Activated B cell treated with CpG ODN at 0.5 μM for 24 hours (primary cell): ENCODE measurements at regions not wholly inside any gene's neighbourhood (a gene's known extent, or its start where the extent isn't known, plus 50 kb on each side); places are given as distances from the start of the nearest gene placed in this dataset.

Experiments
- ATAC-seq: fragments of 200-7000 bp; cut with Tn5 transposase; one replicate; pipeline ENCODE4 v1.10.0; 2021; ENCODE audit warnings: low read depth, mild to moderate bottlenecking, moderate library complexity
- CTCF ChIA-PET: fragments of 350-600 bp; sonication (Branson Sonifier 250); formaldehyde crosslinking; loops from one replicate; lab custom pipeline; 2021; ENCODE audit warnings: antibody characterized with exemption; lab: Charles Lee
- POLR2A ChIA-PET: fragments of 350-600 bp; sonication (Branson Sonifier 250); formaldehyde crosslinking; loops from one replicate; lab custom pipeline; 2021; ENCODE audit warnings: antibody characterized with exemption; lab: Charles Lee
- DNase-seq: peaks from one replicate; pipeline ENCODE4 v3.0.0; 2022
- H3K27ac Mint-ChIP-seq: one replicate; pipeline ENCODE4 v1.8.0; 2020; ENCODE audit warnings: mixed read lengths
- H3K27me3 Mint-ChIP-seq: one replicate; pipeline ENCODE4 v1.8.0; 2021; ENCODE audit warnings: mixed read lengths
- H3K36me3 Mint-ChIP-seq: one replicate; pipeline ENCODE4 v1.8.0; 2021; ENCODE audit warnings: low read depth, mixed read lengths
- H3K4me1 Mint-ChIP-seq: one replicate; pipeline ENCODE4 v1.8.0; 2021; ENCODE audit warnings: mixed read lengths
- H3K4me3 Mint-ChIP-seq: one replicate; pipeline ENCODE4 v1.8.0; 2020; ENCODE audit warnings: mild to moderate bottlenecking, mixed read lengths
- H3K9me3 Mint-ChIP-seq: one replicate; pipeline ENCODE4 v1.8.0; 2020; ENCODE audit warnings: mixed read lengths
- intact Hi-C: fragments of 100-400 bp; cut with micrococcal nuclease; formaldehyde crosslinking; loops from one replicate; pipeline ENCODE4 v1.15.1; 2024
- TF ChIP-seq, protein P1 (sequence below): fragments of 200-600 bp; IDR thresholded peaks from one replicate; pipeline ENCODE4 v1.8.0; 2022; ENCODE audit warnings: antibody characterized with exemption, mild to moderate bottlenecking

DNA sequence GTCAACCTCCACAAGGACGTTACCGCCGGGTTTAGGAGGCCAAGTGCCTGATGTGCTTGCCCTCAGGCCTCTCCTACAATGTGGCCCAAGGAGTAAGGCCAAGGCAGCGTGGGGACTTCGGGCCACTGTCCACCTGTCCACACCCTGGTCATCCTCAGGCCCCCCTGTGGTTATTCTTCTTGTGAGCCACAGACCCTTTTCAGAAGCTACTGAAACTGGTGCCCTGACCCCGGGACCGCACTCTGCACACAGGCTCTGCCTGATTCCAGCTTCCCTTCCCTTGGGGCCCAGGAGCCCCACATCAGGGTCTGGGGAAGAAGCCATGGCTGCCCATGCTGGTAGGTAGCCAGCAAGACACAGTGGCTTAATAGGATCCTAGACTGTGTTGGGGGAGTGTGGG, 128.8 kb downstream of the OLFM1 start:
- ChIA-PET POLR2A (no interaction called here), CTCF (no interaction called here)
- ATAC-seq (no peak), DNase-seq (no peak)
- Mint-ChIP-seq H3K27ac (no peak overlapping the region), H3K36me3 (no peaks in the 10 kb centered on the region), H3K4me1 (no peaks in the 10 kb centered on the region), H3K9me3 (peaks cover 4% of the 10 kb centered on the region), H3K4me3 (no peak overlapping the region), H3K27me3 (peaks cover 8% of the 10 kb centered on the region)
- TF ChIP-seq, protein P1, sequence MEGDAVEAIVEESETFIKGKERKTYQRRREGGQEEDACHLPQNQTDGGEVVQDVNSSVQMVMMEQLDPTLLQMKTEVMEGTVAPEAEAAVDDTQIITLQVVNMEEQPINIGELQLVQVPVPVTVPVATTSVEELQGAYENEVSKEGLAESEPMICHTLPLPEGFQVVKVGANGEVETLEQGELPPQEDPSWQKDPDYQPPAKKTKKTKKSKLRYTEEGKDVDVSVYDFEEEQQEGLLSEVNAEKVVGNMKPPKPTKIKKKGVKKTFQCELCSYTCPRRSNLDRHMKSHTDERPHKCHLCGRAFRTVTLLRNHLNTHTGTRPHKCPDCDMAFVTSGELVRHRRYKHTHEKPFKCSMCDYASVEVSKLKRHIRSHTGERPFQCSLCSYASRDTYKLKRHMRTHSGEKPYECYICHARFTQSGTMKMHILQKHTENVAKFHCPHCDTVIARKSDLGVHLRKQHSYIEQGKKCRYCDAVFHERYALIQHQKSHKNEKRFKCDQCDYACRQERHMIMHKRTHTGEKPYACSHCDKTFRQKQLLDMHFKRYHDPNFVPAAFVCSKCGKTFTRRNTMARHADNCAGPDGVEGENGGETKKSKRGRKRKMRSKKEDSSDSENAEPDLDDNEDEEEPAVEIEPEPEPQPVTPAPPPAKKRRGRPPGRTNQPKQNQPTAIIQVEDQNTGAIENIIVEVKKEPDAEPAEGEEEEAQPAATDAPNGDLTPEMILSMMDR: no peak
- intact Hi-C loops: no loop called here

DNA sequence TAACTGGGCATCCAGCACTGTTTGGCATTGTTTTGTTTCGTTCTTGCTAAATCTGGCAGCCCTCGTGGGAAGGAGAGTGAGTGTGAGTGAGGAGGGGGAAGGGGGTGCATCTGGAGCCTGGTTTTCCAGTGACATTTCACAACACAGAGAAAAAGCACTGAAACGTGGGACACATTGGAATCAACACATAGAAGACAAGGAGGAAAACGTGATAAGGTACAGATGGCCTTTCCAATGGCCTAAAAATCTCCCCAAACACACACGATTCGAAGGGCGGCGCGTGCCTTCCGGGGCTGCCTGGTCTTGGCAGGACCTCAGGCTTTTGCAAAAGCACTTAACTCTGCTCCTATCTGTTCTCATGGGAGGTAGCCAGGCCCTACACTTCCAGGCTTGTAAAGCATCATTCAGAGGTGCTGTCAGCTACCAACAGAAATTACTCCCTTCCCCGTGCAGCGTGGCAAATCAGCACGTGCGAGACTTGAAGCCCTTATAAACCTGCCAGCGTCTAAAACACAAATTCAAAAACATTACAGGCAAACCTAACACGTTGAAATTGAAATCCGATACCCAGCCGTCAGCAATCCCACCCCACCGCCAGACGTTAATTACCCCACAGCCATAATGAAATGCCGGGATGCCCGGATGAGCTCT, 129.4 kb downstream of the OLFM1 start:
- H3K27ac Mint-ChIP-seq: no peak overlapping the region
- TF ChIP-seq, protein P1: no peak
- ChIA-PET POLR2A (no interaction called here), CTCF (no interaction called here)
- H3K9me3 Mint-ChIP-seq: peaks cover 4% of the 10 kb centered on the region
- ATAC-seq: no peak
- no peak for DNase-seq
- H3K4me3 Mint-ChIP-seq: no peak overlapping the region
- H3K36me3 Mint-ChIP-seq: no peaks in the 10 kb centered on the region
- intact Hi-C loops: no loop called here
- no peaks in the 10 kb centered on the region for H3K4me1 Mint-ChIP-seq
- peaks cover 8% of the 10 kb centered on the region for H3K27me3 Mint-ChIP-seq

DNA sequence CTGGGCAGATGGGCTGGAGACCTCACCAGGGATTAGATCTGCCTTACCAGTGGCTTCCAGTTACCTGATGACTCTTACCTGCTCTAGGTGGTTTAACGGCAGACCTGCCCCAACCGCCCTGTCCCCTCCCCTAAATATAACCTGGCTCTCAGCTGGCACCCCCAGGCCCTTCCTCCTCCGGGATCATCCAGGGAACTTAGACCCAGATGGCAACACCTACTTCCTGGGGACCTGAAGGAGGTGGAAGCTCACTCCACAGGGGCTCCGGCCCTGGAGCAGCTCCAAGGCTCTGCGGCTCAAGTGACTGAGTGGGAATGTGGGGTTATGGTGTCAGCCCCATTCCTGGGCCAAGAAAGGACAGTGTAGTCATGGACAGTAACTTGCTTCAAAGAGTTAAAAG, 130.4 kb downstream of the OLFM1 start:
- no peak for ATAC-seq
- intact Hi-C loops: no loop called here
- DNase-seq: no peak
- H3K27ac Mint-ChIP-seq: no peak overlapping the region
- POLR2A ChIA-PET: no interaction called here
- no peaks in the 10 kb centered on the region for H3K36me3 Mint-ChIP-seq
- CTCF ChIA-PET: no interaction called here
- no peaks in the 10 kb centered on the region for H3K4me1 Mint-ChIP-seq
- H3K27me3 Mint-ChIP-seq: peaks cover 8% of the 10 kb centered on the region
- no peak overlapping the region for H3K4me3 Mint-ChIP-seq
- H3K9me3 Mint-ChIP-seq: no peaks in the 10 kb centered on the region
- TF ChIP-seq, protein P1: no peak

DNA sequence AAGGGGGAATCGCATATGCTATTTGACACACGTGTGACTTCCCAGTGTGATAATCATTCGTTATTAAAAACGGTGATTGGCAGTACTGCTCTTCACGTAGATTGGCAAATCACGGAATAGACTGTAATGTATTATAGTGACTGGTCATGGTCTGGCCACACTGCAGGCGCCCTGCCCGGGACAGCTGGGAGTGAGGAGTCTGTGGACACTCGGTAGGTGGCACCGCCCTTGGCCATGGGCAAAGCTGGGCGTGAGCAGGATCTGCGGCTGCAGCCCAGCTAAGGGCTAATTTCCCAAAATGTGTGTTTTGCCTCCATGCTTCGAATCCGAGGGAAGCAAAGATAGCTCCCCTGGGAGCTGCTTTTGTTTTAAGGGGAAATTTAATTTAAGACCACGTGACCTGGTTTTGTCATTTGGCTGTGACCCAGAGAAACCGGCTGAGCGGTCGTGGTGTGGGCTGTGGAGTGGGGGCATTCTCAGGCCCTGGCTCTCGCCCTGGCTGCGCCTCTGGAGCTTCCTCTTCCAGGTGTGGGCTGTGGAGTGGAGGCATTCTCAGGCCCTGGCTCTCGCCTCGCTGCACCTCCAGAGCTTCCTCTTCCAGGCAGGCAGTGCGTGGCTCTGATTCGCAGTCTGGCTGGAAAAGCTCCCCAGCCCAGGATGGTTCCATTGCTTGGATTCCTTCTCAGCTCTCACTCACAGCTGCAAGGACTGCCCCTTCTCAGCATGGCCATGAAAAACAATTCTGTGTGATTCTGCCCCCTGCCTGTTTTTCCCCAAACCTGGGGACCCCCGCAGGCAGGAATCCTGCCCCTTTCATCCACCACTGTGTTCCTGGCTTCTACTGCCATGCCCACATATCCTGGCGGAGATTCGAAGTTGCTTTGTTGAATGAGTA, 131.1 kb downstream of the OLFM1 start:
- H3K4me1 Mint-ChIP-seq: no peaks in the 10 kb centered on the region
- ChIA-PET CTCF (interaction anchor here (0.7 kb wide), 1 partner anchor 254 kb away, joined by 3 read pairs; no protein-coding TSS in a partner anchor), POLR2A (no interaction called here)

More for the DNA sequence above, 131.1 kb downstream of the OLFM1 start:
- DNase-seq (no peak), ATAC-seq (no peak)
- Mint-ChIP-seq H3K36me3 (no peaks in the 10 kb centered on the region), H3K4me3 (no peak overlapping the region), H3K27me3 (peaks cover 6% of the 10 kb centered on the region), H3K9me3 (no peaks in the 10 kb centered on the region), H3K27ac (no peak overlapping the region)
- intact Hi-C loops: no loop called here
- TF ChIP-seq, protein P1: no peak
